ENCODE measurements at regions not wholly inside any gene's neighbourhood (a gene's known extent, or its start where the extent isn't known, plus 50 kb on each side); places are given as distances from the start of the nearest gene placed in this dataset.

- DNase-seq, result no peak
These were observed 314.7 kb upstream of the ADAMTSL1 start for GRCh38 chr9:18159254-18159653.

- no peak for DNase-seq
These were observed 310.8 kb upstream of the ADAMTSL1 start for GRCh38 chr9:18163146-18163545.

GRCh38 chr9:18167733-18168132, 306.2 kb upstream of the ADAMTSL1 start:
- DNase-seq, result no peak

GRCh38 chr9:18173923-18174322, 300.0 kb upstream of the ADAMTSL1 start:
- DNase-seq, result no peak

GRCh38 chr9:18182636-18183035, 291.3 kb upstream of the ADAMTSL1 start:
- DNase-seq, result no peak

- no peak for DNase-seq
These were observed 290.0 kb upstream of the ADAMTSL1 start for GRCh38 chr9:18183974-18184373.

GRCh38 chr9:18184401-18184800, 289.6 kb upstream of the ADAMTSL1 start:
- no peak for DNase-seq

GRCh38 chr9:18185196-18185595, 288.8 kb upstream of the ADAMTSL1 start:
- no peak for DNase-seq

- no peak for DNase-seq
These were observed 285.0 kb upstream of the ADAMTSL1 start for GRCh38 chr9:18188971-18189370.

GRCh38 chr9:18189871-18190670, 283.9 kb upstream of the ADAMTSL1 start:
- no peak for DNase-seq

GRCh38 chr9:18190671-18191374, 283.1 kb upstream of the ADAMTSL1 start:
- DNase-seq, result no peak

GRCh38 chr9:18194316-18194715, 279.6 kb upstream of the ADAMTSL1 start:
- DNase-seq, result no peak

GRCh38 chr9:18195223-18195622, 278.7 kb upstream of the ADAMTSL1 start:
- DNase-seq, result no peak

- DNase-seq, result no peak
These were observed 271.0 kb upstream of the ADAMTSL1 start for GRCh38 chr9:18202924-18203323.

GRCh38 chr9:18207735-18208134, 266.2 kb upstream of the ADAMTSL1 start:
- no peak for DNase-seq

- DNase-seq, result peak; percentile 2
These were observed 265.5 kb upstream of the ADAMTSL1 start for GRCh38 chr9:18208166-18209059.

- DNase-seq, result no peak
These were observed 258.3 kb upstream of the ADAMTSL1 start for GRCh38 chr9:18215626-18216025.

GRCh38 chr9:18216376-18216775, 257.6 kb upstream of the ADAMTSL1 start:
- DNase-seq, result no peak

- DNase-seq, result no peak
These were observed 245.9 kb upstream of the ADAMTSL1 start for GRCh38 chr9:18228101-18228500.

- DNase-seq, result no peak
These were observed 243.8 kb upstream of the ADAMTSL1 start for GRCh38 chr9:18229992-18230676.

- DNase-seq, result no peak
These were observed 240.6 kb upstream of the ADAMTSL1 start for GRCh38 chr9:18233311-18233710.

- DNase-seq, result no peak
These were observed 240.0 kb upstream of the ADAMTSL1 start for GRCh38 chr9:18233776-18234445.
